ENCODE measurements at regions not wholly inside any gene's neighbourhood (a gene's known extent, or its start where the extent isn't known, plus 50 kb on each side); places are given as distances from the start of the nearest gene placed in this dataset.

DNA sequence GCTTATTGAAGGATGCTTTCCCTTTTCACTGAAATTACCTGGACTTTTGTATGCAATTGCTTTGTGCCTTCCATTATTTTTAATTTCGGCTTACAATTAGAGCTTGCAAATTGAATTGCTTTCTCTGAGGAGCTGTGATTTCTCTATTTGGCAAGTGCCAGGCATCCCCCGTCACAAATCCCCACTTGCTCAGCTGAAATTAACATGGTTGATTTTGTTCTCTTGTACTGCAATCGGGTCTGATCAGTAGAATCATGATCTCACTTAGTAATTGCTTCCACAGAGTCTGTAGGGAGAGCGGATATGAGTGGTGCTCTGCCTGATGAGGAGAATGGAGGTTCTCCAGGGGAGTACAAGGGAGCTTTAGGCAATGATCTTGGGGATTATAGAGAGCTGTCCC lies 495.5 kb upstream of the SGCD start:
- Histone ChIP-seq H4K8ac (ENCODE audit: extremely low read depth, insufficient read depth, low read length) (no peak overlapping the region), H3K23ac (ENCODE audit: insufficient read length) (no peak overlapping the region), H2AFZ (ENCODE audit: low read length) (no peak overlapping the region), H3K79me1 (ENCODE audit: low read depth, low read length) (no peaks in the 10 kb centered on the region), H3K23me2 (ENCODE audit: low read depth, low read length) (no peaks in the 10 kb centered on the region), H3K4me3 (ENCODE audit: extremely low read depth in 1 of 4, insufficient read depth in 2 of 4, low read depth in 3 of 4, low read length in 4 of 4) (no peak overlapping the region), H3K14ac (ENCODE audit: insufficient read length) (no peak overlapping the region), H4K20me1 (replicated peaks in 1 of 2; ENCODE audit: control insufficient read depth in 1 of 2, insufficient read depth in 2 of 2, low read length in 2 of 2) (no peaks in the 10 kb centered on the region), H3K4ac (replicated peaks; ENCODE audit: insufficient read length, low read depth, low read length) (no peak overlapping the region), H2BK120ac (replicated peaks; ENCODE audit: low read depth, low read length) (no peak overlapping the region), H3K18ac (ENCODE audit: extremely low read depth, low read length) (no peak overlapping the region), H2BK12ac (ENCODE audit: low read depth, low read length) (no peak overlapping the region), H2BK20ac (ENCODE audit: low read length) (no peak overlapping the region), H3K27ac (ENCODE audit: low read depth, low read length) (no peak overlapping the region), H3K9me3 (ENCODE audit: insufficient read depth in 2 of 2, low read depth in 1 of 2, low read length in 1 of 2) (no peaks in the 10 kb centered on the region), H3K9ac (replicated peaks in 1 of 4; ENCODE audit: extremely low read depth in 1 of 4, low read depth in 3 of 4, low read length in 3 of 4) (no peak overlapping the region), H3K56ac (replicated peaks; ENCODE audit: insufficient read length, low read depth, low read length) (no peak overlapping the region), H2BK15ac (ENCODE audit: low read length) (no peak overlapping the region), H2BK5ac (ENCODE audit: low read depth, low read length) (no peak overlapping the region), H4K5ac (ENCODE audit: insufficient read length, low read depth, low read length) (no peak overlapping the region), H3K27me3 (replicated peaks in 1 of 4; ENCODE audit: control insufficient read depth in 3 of 4, extremely low read depth in 1 of 4, insufficient read depth in 3 of 4, low read length in 3 of 4) (no peaks in the 10 kb centered on the region), H3K36me3 (ENCODE audit: control insufficient read depth in 2 of 4, insufficient read depth in 4 of 4, low read length in 3 of 4) (no peaks in the 10 kb centered on the region), H3K79me2 (ENCODE audit: control insufficient read depth in 1 of 2, insufficient read depth in 2 of 2, low read length in 2 of 2) (no peaks in the 10 kb centered on the region), H3K4me1 (replicated peaks in 1 of 4; ENCODE audit: control insufficient read depth in 3 of 4, insufficient read depth in 4 of 4, low read length in 3 of 4) (no peaks in the 10 kb centered on the region), H4K91ac (replicated peaks; ENCODE audit: insufficient read length, low read length) (no peak overlapping the region), H2AK5ac (ENCODE audit: low read depth, low read length) (no peak overlapping the region), H3K4me2 (ENCODE audit: insufficient read depth in 1 of 2, low read depth in 2 of 2, low read length in 2 of 2) (no peak overlapping the region)
- no peak for TF ChIP-seq CBX5 (IDR thresholded peaks at IDR 0.05; ENCODE audit: low read depth, low read length)
- no peak for TF ChIP-seq POLR2AphosphoS5 (IDR thresholded peaks at IDR 0.05; ENCODE audit: low read depth, low read length)
- TF ChIP-seq GABPA (IDR thresholded peaks at IDR 0.05; ENCODE audit: borderline replicate concordance, insufficient read depth, low read length): no peak
- TF ChIP-seq NANOG (IDR thresholded peaks at IDR 0.05; ENCODE audit: insufficient read depth, low read depth, low read length, poor library complexity, severe bottlenecking): no peak
- no peak for TF ChIP-seq CTBP2 (IDR thresholded peaks at IDR 0.05; ENCODE audit: borderline replicate concordance, insufficient read depth, insufficient read length, low read length)
- no peak for TF ChIP-seq SUZ12 (IDR thresholded peaks at IDR 0.05; ENCODE audit: low read length)
- TF ChIP-seq MAFK (IDR thresholded peaks at IDR 0.05; ENCODE audit: low read depth, low read length): no peak
- POLR2A ChIA-PET (ENCODE audit: partially characterized antibody): no interaction called here
- CTCF ChIA-PET (ENCODE audit: partially characterized antibody): interaction anchor here (1.4 to 3.0 kb wide), 3 partner anchors 9 to 15 kb away, joined by 4 to 9 read pairs (median 5); no protein-coding TSS in a partner anchor
- 92% methylated on average over 4 of the region's 4 CpGs; no CpG with 5 or more reads in 1 of the 2 experiments for WGBS, 2 experiments (ENCODE audit: extremely low coverage in 1 of 2, insufficient coverage in 1 of 2, insufficient read length in 1 of 2, insufficient replicate concordance in 2 of 2, low coverage in 1 of 2, low lambda C conversion rate in 2 of 2, missing lambda C conversion rate in 1 of 2)
- DNase-seq (ENCODE audit: low read depth in 1 of 2, low spot score in 2 of 2) (no peak), FAIRE-seq (no peak)

All from H1 (cell line).